ENCODE measurements at regions not wholly inside any gene's neighbourhood (a gene's known extent, or its start where the extent isn't known, plus 50 kb on each side); places are given as distances from the start of the nearest gene placed in this dataset.

GRCh38 chr21:22342889-22343288 lies 1344.7 kb downstream of the NCAM2 start:
- Histone ChIP-seq H3K27me3 (ENCODE audit: insufficient read depth, low read depth) (no peaks in the 10 kb centered on the region), H3K4me1 (replicated peaks; ENCODE audit: insufficient read depth) (no peaks in the 10 kb centered on the region), H3K4me2 (no peak overlapping the region), H3K36me3 (ENCODE audit: low read depth) (no peaks in the 10 kb centered on the region), H2AFZ (no peak overlapping the region), H3K9me2 (ENCODE audit: insufficient read depth) (no peaks in the 10 kb centered on the region), H3K9me3 (ENCODE audit: insufficient read depth, low read depth) (no peaks in the 10 kb centered on the region), H3F3A (ENCODE audit: insufficient read depth, low read depth) (no peaks in the 10 kb centered on the region), H4K20me1 (ENCODE audit: insufficient read depth) (no peaks in the 10 kb centered on the region), H3K4me3 (no peak overlapping the region), H3K27ac (no peak overlapping the region), H3K79me2 (ENCODE audit: low read depth) (no peaks in the 10 kb centered on the region)
- no TSS peak for BruUV-seq (replicated peaks)
- ChIA-PET POLR2A (ENCODE audit: unreplicated experiment) (no interaction called here), CTCF (no interaction called here)
- no peak for DNase-seq
- intact Hi-C loops (cut with micrococcal nuclease; ENCODE audit: unreplicated experiment): no loop called here
- TF ChIP-seq CTCF (conservative IDR thresholded peaks at IDR 0.05) (no peak), EZH2 (IDR thresholded peaks at IDR 0.05; ENCODE audit: low read depth) (no peak)

- no peaks in the 10 kb centered on the region for H3K36me3 ChIP-seq (ENCODE audit: low read depth)
- CTCF ChIA-PET: no interaction called here
- H3K9me2 ChIP-seq (ENCODE audit: insufficient read depth): no peaks in the 10 kb centered on the region
- no peak overlapping the region for H3K4me2 ChIP-seq
- no peaks in the 10 kb centered on the region for H3K79me2 ChIP-seq (ENCODE audit: low read depth)
- no peaks in the 10 kb centered on the region for H3K4me1 ChIP-seq (replicated peaks; ENCODE audit: insufficient read depth)
- no peak overlapping the region for H3K4me3 ChIP-seq
- H3F3A ChIP-seq (ENCODE audit: insufficient read depth, low read depth): no peaks in the 10 kb centered on the region
- intact Hi-C loops (cut with micrococcal nuclease; ENCODE audit: unreplicated experiment): no loop called here
- H2AFZ ChIP-seq: no peak overlapping the region
- no peaks in the 10 kb centered on the region for H4K20me1 ChIP-seq (ENCODE audit: insufficient read depth)
- no peak for DNase-seq
- BruUV-seq (replicated peaks): no TSS peak
- TF ChIP-seq CTCF (conservative IDR thresholded peaks at IDR 0.05) (no peak), EZH2 (IDR thresholded peaks at IDR 0.05; ENCODE audit: low read depth) (no peak)
- no peak overlapping the region for H3K27ac ChIP-seq
- no peaks in the 10 kb centered on the region for H3K9me3 ChIP-seq (ENCODE audit: insufficient read depth, low read depth)
- H3K27me3 ChIP-seq (ENCODE audit: insufficient read depth, low read depth): no peaks in the 10 kb centered on the region
- POLR2A ChIA-PET (ENCODE audit: unreplicated experiment): no interaction called here
Observed at GRCh38 chr21:22343303-22343702, 1345.1 kb downstream of the NCAM2 start.

- Histone ChIP-seq H3K9me3 (ENCODE audit: insufficient read depth, low read depth) (no peaks in the 10 kb centered on the region), H4K20me1 (ENCODE audit: insufficient read depth) (no peaks in the 10 kb centered on the region), H2AFZ (no peak overlapping the region), H3K4me1 (replicated peaks; ENCODE audit: insufficient read depth) (no peaks in the 10 kb centered on the region), H3K27ac (no peak overlapping the region), H3K4me2 (no peak overlapping the region), H3F3A (ENCODE audit: insufficient read depth, low read depth) (no peaks in the 10 kb centered on the region), H3K4me3 (no peak overlapping the region), H3K27me3 (ENCODE audit: insufficient read depth, low read depth) (no peaks in the 10 kb centered on the region), H3K36me3 (ENCODE audit: low read depth) (no peaks in the 10 kb centered on the region), H3K79me2 (ENCODE audit: low read depth) (no peaks in the 10 kb centered on the region), H3K9me2 (ENCODE audit: insufficient read depth) (no peaks in the 10 kb centered on the region)
- ChIA-PET CTCF (no interaction called here), POLR2A (ENCODE audit: unreplicated experiment) (no interaction called here)
- TF ChIP-seq CTCF (conservative IDR thresholded peaks at IDR 0.05): no peak
- no peak for TF ChIP-seq EZH2 (IDR thresholded peaks at IDR 0.05; ENCODE audit: low read depth)
- DNase-seq: no peak
- BruUV-seq (replicated peaks): no TSS peak
- intact Hi-C loops (cut with micrococcal nuclease; ENCODE audit: unreplicated experiment): no loop called here
Observed at GRCh38 chr21:22343721-22344120, 1345.5 kb downstream of the NCAM2 start.
